ENCODE measurements at regions not wholly inside any gene's neighbourhood (a gene's known extent, or its start where the extent isn't known, plus 50 kb on each side); places are given as distances from the start of the nearest gene placed in this dataset.

DNA sequence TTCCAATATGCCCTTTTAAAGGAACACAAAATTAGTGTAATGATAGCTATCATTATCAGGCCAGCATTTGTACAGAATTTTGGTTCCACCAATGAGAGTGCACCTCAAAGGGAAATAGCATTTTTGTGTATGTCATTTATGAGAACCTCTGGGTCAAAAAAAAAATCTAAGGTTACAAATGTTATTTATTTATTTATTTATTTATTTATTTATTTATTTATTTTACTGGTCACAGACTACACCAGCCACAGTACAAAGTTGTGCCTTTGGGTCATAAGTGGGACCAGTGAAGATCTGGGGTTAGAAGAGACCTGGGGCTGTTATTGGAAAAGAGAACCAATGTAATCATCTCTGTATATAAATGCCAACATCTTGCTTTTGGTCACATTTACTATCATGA, 523.9 kb downstream of the CETN3 start:
- TF ChIP-seq POLR2AphosphoS5 (IDR thresholded peaks at IDR 0.05) = no peak
- ATAC-seq = no peak
- H3K9me3 ChIP-seq = no peaks in the 10 kb centered on the region
- no peaks in the 10 kb centered on the region for H3K27me3 ChIP-seq
- H3K4me1 ChIP-seq = no peaks in the 10 kb centered on the region
- no peaks in the 10 kb centered on the region for H3K36me3 ChIP-seq
- no peak overlapping the region for H3K27ac ChIP-seq
- H3K4me3 ChIP-seq = no peak overlapping the region

DNA sequence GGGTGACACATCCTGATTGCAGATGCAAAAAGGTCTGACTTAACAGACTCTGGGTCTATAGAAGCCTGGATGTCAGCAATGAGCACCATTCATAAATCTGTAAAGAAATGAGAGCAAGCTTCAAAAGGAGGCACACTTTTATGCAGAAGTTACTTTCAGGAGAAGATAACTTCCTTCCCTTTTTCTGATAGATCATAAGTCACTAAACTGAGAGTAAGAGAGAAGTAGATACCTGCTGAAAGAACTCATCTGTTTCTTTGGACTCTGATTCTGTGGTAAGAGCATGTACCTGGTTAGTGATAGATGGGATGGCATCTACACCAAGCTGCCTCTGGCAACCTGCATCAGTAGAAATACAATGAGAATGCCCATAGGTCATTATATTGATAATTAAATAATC, 525.6 kb downstream of the CETN3 start:
- Histone ChIP-seq H3K27me3 (no peaks in the 10 kb centered on the region), H3K4me1 (no peaks in the 10 kb centered on the region), H3K4me3 (no peak overlapping the region), H3K9me3 (no peaks in the 10 kb centered on the region), H3K36me3 (no peaks in the 10 kb centered on the region), H3K27ac (no peak overlapping the region)
- TF ChIP-seq POLR2AphosphoS5 (IDR thresholded peaks at IDR 0.05) (no peak), EP300 (IDR thresholded peaks at IDR 0.05) (no peak), POLR2A (IDR thresholded peaks at IDR 0.05) (no peak)
- TF ChIP-seq, protein P1, sequence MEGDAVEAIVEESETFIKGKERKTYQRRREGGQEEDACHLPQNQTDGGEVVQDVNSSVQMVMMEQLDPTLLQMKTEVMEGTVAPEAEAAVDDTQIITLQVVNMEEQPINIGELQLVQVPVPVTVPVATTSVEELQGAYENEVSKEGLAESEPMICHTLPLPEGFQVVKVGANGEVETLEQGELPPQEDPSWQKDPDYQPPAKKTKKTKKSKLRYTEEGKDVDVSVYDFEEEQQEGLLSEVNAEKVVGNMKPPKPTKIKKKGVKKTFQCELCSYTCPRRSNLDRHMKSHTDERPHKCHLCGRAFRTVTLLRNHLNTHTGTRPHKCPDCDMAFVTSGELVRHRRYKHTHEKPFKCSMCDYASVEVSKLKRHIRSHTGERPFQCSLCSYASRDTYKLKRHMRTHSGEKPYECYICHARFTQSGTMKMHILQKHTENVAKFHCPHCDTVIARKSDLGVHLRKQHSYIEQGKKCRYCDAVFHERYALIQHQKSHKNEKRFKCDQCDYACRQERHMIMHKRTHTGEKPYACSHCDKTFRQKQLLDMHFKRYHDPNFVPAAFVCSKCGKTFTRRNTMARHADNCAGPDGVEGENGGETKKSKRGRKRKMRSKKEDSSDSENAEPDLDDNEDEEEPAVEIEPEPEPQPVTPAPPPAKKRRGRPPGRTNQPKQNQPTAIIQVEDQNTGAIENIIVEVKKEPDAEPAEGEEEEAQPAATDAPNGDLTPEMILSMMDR (IDR thresholded peaks at IDR 0.05) = no peak
- ATAC-seq = no peak

DNA sequence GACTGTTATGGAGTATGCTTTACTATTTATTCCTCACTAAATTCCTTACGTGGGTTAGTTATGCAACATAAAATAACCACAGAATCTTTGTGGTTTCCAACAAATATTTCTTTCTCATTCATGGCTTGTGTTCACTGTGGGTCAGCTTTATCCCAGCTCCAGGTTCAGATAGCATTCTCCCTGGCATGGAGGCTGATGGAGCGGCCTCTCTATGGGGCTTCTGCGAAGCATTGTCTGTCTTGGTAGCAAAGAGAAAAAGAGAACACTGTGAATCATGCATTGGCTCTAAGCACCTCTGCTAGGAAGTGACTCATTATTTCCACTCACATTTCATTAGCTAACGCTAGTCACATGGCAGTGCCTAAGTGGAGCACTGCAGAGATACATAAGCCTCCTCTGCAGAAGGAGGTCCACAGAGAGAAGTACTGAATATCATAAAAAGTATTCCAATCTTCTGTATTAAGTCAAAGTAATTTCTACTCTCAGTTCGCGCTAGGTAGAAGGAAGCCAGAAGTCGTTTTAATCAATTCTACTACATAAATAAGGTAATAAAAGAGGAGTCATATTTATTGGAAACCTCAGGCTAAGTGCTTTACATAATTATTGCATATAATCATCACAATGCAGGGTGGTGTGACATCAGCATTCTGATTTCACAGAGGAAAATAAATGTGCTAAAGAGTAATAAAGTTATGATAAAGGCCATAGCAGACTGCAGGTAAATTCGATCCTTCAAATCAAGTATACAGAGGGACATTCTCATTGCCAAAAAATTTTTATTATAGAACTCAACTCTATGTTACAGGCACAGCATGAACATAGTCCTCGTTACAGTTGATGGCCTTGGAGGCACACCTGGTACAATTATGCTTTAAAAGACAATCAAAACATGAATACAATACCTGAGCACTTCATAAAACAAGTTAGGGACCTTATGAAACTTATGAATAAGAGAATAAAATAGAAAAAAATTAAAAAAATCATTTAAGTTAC, 531.1 kb downstream of the CETN3 start:
- Histone ChIP-seq H3K9me3 (no peaks in the 10 kb centered on the region), H3K27me3 (no peaks in the 10 kb centered on the region), H3K4me1 (no peaks in the 10 kb centered on the region), H3K4me3 (no peak overlapping the region), H3K27ac (no peak overlapping the region), H3K36me3 (no peaks in the 10 kb centered on the region)
- 79 to 89% methylated on average over 7 to 8 of the region's 9 CpGs for WGBS, 2 donors (ENCODE audit: low coverage in 1 of 2)
- ATAC-seq = no peak
- TF ChIP-seq POLR2AphosphoS5 (IDR thresholded peaks at IDR 0.05) = no peak
- TF ChIP-seq POLR2A (IDR thresholded peaks at IDR 0.05) = no peak
- no peak for TF ChIP-seq EP300 (IDR thresholded peaks at IDR 0.05)
- TF ChIP-seq, protein P1 (IDR thresholded peaks at IDR 0.05) = no peak

DNA sequence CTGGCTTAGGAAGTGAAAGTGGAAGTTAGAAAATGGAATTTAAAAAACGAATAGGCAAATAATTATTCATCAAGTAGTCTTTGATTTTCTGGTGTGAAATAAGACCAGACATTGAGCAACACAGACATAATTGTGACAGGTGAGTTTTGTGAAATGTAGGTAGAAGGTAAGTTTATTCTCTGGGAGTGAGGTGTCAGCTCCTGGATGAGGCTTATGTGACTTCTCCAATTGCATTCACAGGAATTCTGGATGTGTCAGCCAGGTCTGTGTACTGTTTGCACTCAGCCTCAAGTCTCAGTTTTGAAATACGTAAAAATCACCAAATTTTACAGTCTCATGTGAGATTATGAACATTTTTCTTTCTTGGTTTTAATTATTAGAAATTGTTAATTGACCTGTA, 537.6 kb downstream of the CETN3 start:
- Histone ChIP-seq H3K9me3 (no peaks in the 10 kb centered on the region), H3K27ac (no peak overlapping the region), H3K36me3 (no peaks in the 10 kb centered on the region), H3K27me3 (no peaks in the 10 kb centered on the region), H3K4me1 (no peaks in the 10 kb centered on the region), H3K4me3 (no peak overlapping the region)
- WGBS, 2 donors (ENCODE audit: low coverage in 1 of 2) = 50 to 86% methylated on average over 1 to 2 of the region's 2 CpGs
- TF ChIP-seq, protein P1 (IDR thresholded peaks at IDR 0.05) = no peak
- TF ChIP-seq EP300 (IDR thresholded peaks at IDR 0.05) (no peak), POLR2AphosphoS5 (IDR thresholded peaks at IDR 0.05) (no peak), POLR2A (IDR thresholded peaks at IDR 0.05) (no peak)
- ATAC-seq = no peak

DNA sequence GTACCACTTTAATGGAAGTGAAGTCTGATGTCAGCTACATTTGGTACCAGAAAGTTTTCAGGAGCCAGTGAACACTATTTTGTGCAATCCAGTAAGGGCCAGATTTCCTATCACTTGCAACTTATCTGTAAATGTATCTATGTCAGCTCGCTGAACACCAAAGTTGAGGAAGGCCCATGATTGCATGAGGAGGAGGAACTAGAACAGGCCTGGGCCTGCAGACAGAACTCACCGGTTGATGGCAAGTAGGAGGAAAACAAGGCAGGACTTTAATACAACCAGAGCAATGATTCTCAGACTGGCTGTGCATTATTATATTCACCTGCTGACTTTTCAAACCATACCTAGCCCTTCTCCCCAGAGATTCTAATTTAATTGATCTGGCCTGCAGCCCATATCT, 540.2 kb downstream of the CETN3 start:
- no peak for ATAC-seq

More for the DNA sequence above, 540.2 kb downstream of the CETN3 start:
- Histone ChIP-seq H3K27me3 (no peaks in the 10 kb centered on the region), H3K9me3 (no peaks in the 10 kb centered on the region), H3K4me1 (no peaks in the 10 kb centered on the region), H3K36me3 (no peaks in the 10 kb centered on the region), H3K4me3 (no peak overlapping the region), H3K27ac (no peak overlapping the region)
- WGBS, 2 donors (ENCODE audit: low coverage in 1 of 2) = 100% methylated on average over 2 of the region's 2 CpGs; no CpG with 5 or more reads in 1 of the 2 donors
- TF ChIP-seq, protein P1 (IDR thresholded peaks at IDR 0.05) = no peak
- TF ChIP-seq POLR2AphosphoS5 (IDR thresholded peaks at IDR 0.05) (no peak), POLR2A (IDR thresholded peaks at IDR 0.05) (no peak), EP300 (IDR thresholded peaks at IDR 0.05) (no peak)
